Esophagus muscularis mucosa (tissue), 3 donors: ENCODE measurements at regions not wholly inside any gene's neighbourhood (a gene's known extent, or its start where the extent isn't known, plus 50 kb on each side); places are given as distances from the start of the nearest gene placed in this dataset.

ENCODE experiments used
- POLR2A ChIP-seq: fragments of 450-650 bp; IDR thresholded peaks from one replicate; pipeline ENCODE4 v1.6.1; 2017; ENCODE audit warnings: antibody characterized with exemption, moderate library complexity, mild to moderate bottlenecking, low read depth
- POLR2AphosphoS5 ChIP-seq, 2 donors: sonication (generic); formaldehyde crosslinking; IDR thresholded peaks; one replicate each; pipeline ENCODE4 v1.6.1; 2017; ENCODE audit warnings: antibody characterized with exemption in 2 of 2
- TF ChIP-seq, protein P1 (sequence below), 3 experiments: fragments of 200-600 bp in 2 of 3; fragments of 450-650 bp in 1 of 3; sonication (generic) in 2 of 3; IDR thresholded peaks; one replicate each; pipeline ENCODE4 v1.5.1; 2017 to 2019; ENCODE audit warnings: antibody characterized with exemption in 3 of 3, mild to moderate bottlenecking in 2 of 3, moderate library complexity in 1 of 3

DNA sequence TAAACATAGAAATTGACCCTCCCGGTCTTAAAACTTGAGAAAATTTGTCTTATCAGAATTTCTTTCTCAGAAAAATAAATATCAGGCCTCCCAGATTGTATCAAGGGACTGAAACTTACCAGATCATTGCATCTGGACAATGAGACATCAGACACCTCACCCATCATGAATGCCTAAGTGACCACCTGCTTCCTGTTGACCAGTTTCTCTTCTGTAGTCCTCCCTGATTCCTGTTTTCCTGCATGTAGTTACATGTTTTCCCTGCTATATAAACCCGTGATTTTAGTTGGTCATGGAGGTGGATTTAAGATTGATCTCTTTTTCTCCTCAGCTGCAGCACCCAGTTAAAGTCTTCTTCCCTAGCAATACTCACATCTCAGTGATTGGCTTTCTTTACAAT lies 548.1 kb downstream of the PPP4R3C start:
- TF ChIP-seq POLR2AphosphoS5 (IDR thresholded peaks at IDR 0.05) (no peak), POLR2A (no peak)
- TF ChIP-seq, protein P1, sequence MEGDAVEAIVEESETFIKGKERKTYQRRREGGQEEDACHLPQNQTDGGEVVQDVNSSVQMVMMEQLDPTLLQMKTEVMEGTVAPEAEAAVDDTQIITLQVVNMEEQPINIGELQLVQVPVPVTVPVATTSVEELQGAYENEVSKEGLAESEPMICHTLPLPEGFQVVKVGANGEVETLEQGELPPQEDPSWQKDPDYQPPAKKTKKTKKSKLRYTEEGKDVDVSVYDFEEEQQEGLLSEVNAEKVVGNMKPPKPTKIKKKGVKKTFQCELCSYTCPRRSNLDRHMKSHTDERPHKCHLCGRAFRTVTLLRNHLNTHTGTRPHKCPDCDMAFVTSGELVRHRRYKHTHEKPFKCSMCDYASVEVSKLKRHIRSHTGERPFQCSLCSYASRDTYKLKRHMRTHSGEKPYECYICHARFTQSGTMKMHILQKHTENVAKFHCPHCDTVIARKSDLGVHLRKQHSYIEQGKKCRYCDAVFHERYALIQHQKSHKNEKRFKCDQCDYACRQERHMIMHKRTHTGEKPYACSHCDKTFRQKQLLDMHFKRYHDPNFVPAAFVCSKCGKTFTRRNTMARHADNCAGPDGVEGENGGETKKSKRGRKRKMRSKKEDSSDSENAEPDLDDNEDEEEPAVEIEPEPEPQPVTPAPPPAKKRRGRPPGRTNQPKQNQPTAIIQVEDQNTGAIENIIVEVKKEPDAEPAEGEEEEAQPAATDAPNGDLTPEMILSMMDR (IDR thresholded peaks at IDR 0.05): no peak
